ENCODE measurements at regions not wholly inside any gene's neighbourhood (a gene's known extent, or its start where the extent isn't known, plus 50 kb on each side); places are given as distances from the start of the nearest gene placed in this dataset.

- TF ChIP-seq ZBTB8A (CRISPR knock-in tag; IDR thresholded peaks at IDR 0.05; ENCODE audit: borderline replicate concordance, low read depth) (no peak), TARDBP (CRISPR knock-in tag; IDR thresholded peaks at IDR 0.05) (no peak), ZNF670 (CRISPR knock-in tag; IDR thresholded peaks at IDR 0.05; ENCODE audit: borderline replicate concordance) (no peak), GABPA (IDR thresholded peaks at IDR 0.05; ENCODE audit: low read depth, low read length) (no peak), GABPA (CRISPR knock-in tag; IDR thresholded peaks at IDR 0.05; ENCODE audit: low read depth) (no peak), ZNF564 (CRISPR knock-in tag; IDR thresholded peaks at IDR 0.05) (no peak), POLR2AphosphoS2 (IDR thresholded peaks at IDR 0.05; ENCODE audit: low read depth, low read length) (no peak), SP1 (IDR thresholded peaks at IDR 0.05) (no peak), SP1 (CRISPR knock-in tag; IDR thresholded peaks at IDR 0.05) (no peak), ATM (IDR thresholded peaks at IDR 0.05; ENCODE audit: borderline replicate concordance) (no peak), NFATC3 (CRISPR knock-in tag; IDR thresholded peaks at IDR 0.05) (no peak), AGO2 (optimal IDR thresholded peaks at IDR 0.05; ENCODE audit: low read depth, low read length) (no peak)
- TF ChIP-seq, protein P1, sequence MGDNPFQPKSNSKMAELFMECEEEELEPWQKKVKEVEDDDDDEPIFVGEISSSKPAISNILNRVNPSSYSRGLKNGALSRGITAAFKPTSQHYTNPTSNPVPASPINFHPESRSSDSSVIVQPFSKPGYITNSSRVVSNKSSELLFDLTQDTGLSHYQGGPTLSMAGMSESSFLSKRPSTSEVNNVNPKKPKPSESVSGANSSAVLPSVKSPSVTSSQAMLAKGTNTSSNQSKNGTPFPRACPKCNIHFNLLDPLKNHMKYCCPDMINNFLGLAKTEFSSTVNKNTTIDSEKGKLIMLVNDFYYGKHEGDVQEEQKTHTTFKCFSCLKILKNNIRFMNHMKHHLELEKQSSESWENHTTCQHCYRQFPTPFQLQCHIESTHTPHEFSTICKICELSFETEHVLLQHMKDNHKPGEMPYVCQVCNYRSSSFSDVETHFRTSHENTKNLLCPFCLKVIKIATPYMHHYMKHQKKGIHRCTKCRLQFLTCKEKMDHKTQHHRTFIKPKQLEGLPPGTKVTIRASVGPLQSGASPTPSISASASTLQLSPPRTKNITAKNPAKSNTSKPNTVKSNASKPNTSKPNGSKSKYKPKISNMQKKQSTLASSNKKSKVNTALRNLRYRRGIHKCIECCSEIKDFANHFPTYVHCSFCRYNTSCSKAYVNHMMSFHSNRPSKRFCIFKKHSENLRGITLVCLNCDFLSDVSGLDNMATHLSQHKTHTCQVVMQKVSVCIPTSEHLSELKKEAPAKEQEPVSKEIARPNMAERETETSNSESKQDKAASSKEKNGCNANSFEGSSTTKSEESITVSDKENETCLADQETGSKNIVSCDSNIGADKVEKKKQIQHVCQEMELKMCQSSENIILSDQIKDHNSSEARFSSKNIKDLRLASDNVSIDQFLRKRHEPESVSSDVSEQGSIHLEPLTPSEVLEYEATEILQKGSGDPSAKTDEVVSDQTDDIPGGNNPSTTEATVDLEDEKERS (CRISPR knock-in tag; IDR thresholded peaks at IDR 0.05): no peak
- TF ChIP-seq, protein P2, sequence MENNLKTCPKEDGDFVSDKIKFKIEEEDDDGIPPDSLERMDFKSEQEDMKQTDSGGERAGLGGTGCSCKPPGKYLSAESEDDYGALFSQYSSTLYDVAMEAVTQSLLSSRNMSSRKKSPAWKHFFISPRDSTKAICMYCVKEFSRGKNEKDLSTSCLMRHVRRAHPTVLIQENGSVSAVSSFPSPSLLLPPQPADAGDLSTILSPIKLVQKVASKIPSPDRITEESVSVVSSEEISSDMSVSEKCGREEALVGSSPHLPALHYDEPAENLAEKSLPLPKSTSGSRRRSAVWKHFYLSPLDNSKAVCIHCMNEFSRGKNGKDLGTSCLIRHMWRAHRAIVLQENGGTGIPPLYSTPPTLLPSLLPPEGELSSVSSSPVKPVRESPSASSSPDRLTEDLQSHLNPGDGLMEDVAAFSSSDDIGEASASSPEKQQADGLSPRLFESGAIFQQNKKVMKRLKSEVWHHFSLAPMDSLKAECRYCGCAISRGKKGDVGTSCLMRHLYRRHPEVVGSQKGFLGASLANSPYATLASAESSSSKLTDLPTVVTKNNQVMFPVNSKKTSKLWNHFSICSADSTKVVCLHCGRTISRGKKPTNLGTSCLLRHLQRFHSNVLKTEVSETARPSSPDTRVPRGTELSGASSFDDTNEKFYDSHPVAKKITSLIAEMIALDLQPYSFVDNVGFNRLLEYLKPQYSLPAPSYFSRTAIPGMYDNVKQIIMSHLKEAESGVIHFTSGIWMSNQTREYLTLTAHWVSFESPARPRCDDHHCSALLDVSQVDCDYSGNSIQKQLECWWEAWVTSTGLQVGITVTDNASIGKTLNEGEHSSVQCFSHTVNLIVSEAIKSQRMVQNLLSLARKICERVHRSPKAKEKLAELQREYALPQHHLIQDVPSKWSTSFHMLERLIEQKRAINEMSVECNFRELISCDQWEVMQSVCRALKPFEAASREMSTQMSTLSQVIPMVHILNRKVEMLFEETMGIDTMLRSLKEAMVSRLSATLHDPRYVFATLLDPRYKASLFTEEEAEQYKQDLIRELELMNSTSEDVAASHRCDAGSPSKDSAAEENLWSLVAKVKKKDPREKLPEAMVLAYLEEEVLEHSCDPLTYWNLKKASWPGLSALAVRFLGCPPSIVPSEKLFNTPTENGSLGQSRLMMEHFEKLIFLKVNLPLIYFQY (CRISPR knock-in tag; IDR thresholded peaks at IDR 0.05; ENCODE audit: borderline replicate concordance): no peak
- TF ChIP-seq, protein P3, sequence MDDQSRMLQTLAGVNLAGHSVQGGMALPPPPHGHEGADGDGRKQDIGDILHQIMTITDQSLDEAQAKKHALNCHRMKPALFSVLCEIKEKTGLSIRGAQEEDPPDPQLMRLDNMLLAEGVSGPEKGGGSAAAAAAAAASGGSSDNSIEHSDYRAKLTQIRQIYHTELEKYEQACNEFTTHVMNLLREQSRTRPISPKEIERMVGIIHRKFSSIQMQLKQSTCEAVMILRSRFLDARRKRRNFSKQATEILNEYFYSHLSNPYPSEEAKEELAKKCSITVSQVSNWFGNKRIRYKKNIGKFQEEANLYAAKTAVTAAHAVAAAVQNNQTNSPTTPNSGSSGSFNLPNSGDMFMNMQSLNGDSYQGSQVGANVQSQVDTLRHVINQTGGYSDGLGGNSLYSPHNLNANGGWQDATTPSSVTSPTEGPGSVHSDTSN (CRISPR knock-in tag; IDR thresholded peaks at IDR 0.05; ENCODE audit: borderline replicate concordance): no peak
Measured at GRCh38 chr10:61059636-61060035, 115.7 kb upstream of the RHOBTB1 start (continued).
